G401.6 (cell line): ENCODE measurements at regions not wholly inside any gene's neighbourhood (a gene's known extent, or its start where the extent isn't known, plus 50 kb on each side); places are given as distances from the start of the nearest gene placed in this dataset.

Experiments used
- FAIRE-seq: peaks from 2 replicates; lab custom pipeline; 2012; peaks lifted over from hg19 to GRCh38; lab: Jason Lieb, UNC

DNA sequence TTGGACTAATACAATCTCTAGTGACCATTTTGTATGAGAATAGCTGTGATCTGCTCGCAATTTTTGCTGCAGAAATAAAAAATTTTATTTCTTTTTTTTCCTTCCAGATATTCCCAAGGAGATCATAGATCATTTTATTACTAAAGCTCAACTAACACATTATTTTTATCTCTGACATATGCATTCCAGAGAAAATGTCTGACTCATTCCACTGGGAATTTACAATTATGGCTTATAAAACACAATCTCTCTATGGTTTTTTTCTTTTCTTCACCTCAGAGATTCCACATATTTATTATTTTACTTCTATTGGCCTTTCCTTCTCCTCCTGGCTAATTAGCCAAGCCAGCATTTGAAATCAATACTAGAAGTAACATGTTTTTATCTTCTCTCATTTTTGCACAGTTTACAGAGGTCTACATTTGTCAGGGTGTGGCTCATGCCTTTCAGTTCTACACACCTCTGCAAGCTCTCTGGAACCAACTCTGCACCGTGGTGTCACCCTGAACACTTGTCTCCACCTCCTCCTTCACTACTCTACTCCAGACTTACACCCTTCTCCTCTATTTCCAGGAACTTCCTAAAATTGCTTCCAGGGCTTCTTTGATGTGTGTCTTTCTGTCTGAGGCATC lies 59.8 kb upstream of the GPM6A start:
- FAIRE-seq = no peak

- FAIRE-seq = no peak
These were observed 61.6 kb upstream of the GPM6A start for GRCh38 chr4:175873707-175874106.

GRCh38 chr4:175874306-175874705 lies 62.2 kb upstream of the GPM6A start:
- no peak for FAIRE-seq

- FAIRE-seq = no peak
These were observed 64.1 kb upstream of the GPM6A start for GRCh38 chr4:175875993-175876771.

- FAIRE-seq = no peak
These were observed 70.8 kb upstream of the GPM6A start for GRCh38 chr4:175882891-175883290.

GRCh38 chr4:175884048-175884447 lies 72.0 kb upstream of the GPM6A start:
- FAIRE-seq = no peak

GRCh38 chr4:175891231-175891630 lies 79.2 kb upstream of the GPM6A start:
- FAIRE-seq = no peak

GRCh38 chr4:175891851-175892250 lies 79.8 kb upstream of the GPM6A start:
- FAIRE-seq = peak; percentile 52

GRCh38 chr4:175905925-175906324 lies 93.9 kb upstream of the GPM6A start:
- FAIRE-seq = no peak

DNA sequence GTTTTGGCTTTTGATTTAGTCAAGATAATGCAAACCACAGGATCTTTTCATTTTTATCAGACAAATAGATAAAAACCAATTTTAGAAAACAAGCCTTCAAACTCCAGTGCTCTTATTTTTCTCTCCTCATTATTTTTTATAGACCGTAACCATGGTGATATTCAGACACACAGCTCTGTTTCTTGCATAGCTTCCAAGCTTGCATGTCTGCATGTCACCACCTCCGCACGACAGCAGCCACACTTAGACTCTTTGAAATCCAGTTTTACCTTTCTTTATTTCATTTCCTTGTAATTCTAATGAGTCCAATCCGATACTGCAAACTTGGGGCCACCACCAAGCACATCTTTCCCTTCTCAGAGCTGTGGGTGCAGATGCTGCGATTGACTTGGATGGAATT lies 94.3 kb upstream of the GPM6A start:
- FAIRE-seq = no peak

DNA sequence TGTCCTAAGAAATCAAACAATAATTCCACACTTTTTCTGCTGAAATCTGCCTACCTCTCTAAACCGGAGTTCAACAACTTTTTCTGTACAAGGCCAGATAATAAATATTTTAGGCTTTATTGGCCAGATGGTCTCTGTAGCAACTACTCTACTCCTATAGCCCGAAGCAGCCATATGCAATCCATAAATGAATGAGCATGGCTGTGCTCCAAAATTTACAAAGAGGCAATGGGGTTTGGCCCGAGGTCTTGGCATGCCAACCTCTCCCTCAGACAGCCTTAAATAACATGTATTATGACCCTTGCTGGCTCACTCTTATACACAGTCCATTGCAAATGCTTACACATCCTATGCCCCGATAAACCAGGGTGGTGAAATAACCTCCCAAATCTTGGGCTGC lies 98.6 kb upstream of the GPM6A start:
- no peak for FAIRE-seq

DNA sequence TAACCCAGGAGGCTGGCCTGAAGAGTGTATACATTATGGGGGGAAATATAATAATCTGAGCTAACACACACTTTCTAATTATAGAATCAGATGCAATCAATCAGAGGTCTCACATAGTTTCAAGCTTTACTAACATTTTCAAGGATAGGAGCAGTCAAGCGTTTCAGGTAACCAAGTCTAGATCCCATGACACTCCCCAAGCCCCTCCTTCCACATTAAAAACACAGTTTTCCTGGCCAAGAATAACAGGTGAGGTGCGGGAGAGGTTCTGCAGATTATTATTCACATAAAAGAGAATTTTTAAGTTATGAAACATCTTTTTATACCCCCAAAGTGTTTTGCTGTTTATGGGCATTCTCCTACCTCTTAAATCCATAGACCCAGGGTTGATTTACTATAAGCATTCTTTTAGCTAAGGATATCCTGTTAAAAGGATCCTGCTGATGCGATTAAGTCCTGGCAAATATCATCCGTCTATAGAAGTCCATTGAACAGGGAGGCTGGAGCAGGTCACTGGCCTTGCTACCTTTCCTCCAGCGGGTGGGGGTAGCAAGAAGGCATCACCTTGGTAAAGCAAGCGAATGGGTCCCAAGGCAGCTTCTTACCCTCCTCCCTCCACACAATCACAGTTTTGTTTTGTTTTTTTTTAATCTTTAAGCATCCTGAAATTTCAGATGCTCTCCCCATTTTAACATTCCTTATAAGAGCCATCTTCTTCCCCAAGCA lies 104.7 kb upstream of the GPM6A start:
- FAIRE-seq = no peak

DNA sequence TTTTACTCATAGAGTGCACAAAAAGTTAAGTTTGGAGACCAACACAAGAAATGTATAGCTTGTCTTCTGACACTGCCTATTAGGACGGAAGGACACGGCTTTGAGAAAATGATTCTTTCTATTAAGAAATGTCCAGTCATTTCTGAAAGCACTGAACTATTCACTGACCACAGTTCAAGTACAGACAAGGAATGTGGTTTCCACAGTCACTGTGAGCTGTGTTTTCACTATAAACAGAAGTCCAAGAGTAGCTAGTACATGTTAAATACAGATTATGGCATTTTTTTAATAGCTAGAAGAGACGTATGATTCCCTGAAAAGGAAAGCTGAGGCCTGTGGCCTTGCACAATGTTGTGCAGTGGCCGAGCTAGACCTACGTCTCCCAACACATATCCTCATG lies 115.1 kb upstream of the GPM6A start:
- FAIRE-seq = no peak

GRCh38 chr4:175929441-175929840 lies 117.4 kb upstream of the GPM6A start:
- no peak for FAIRE-seq

DNA sequence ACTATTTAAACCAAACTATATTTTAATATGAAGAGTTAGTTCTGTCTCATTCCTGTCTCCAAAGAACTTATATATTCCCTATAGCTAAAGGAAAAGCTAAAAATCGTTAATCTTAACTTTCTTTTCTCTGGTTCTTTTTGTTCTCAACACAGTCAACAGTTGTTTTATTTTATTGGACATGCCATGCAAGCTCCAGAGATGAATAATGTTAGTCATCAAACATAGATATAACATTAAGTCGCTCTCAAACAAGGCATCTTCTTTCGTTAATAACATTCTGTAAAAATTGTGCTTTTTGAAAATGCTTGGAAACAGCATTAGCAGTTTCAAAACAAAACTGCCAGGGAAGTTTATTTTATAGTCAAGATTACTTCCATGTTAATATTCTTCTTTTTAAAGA lies 117.9 kb upstream of the GPM6A start:
- FAIRE-seq = no peak

DNA sequence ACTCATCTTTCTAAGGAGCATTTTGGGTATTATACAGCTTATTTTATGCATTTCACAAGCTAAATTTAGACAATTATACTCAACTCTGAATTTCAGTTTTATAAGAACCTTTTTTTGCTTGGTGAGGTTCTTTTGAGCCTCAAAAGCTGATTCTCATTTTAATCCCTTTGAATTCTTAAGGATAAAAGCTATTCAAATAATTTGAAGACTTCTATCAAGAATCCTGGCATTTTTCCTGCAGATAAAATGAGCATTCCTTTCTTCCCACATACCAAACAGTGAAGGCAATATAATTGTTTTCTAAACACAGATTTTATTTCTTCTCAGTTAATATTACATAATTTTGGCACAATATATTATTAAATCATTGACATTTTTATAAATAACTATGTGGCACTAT lies 118.4 kb upstream of the GPM6A start:
- no peak for FAIRE-seq

- FAIRE-seq = no peak
These were observed 120.1 kb upstream of the GPM6A start for GRCh38 chr4:175932116-175932515.

DNA sequence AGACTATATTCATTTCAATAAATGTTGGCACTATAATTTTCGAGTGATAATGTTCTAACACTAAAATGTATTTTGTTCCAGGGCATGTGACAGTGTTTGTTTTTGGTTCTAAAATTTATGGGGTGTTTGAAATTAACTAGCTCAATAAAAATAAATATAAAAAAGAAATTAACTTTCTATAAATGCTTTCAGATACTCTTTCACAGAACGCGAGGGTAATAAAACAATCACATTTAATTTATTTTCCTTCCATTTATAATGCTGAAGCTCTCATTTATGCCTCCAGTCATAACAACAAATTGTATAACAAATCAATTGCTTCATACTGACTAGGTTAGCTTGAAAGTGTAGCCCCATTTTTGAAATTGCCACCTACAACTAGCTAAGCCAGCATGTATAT lies 122.4 kb upstream of the GPM6A start:
- FAIRE-seq = no peak

DNA sequence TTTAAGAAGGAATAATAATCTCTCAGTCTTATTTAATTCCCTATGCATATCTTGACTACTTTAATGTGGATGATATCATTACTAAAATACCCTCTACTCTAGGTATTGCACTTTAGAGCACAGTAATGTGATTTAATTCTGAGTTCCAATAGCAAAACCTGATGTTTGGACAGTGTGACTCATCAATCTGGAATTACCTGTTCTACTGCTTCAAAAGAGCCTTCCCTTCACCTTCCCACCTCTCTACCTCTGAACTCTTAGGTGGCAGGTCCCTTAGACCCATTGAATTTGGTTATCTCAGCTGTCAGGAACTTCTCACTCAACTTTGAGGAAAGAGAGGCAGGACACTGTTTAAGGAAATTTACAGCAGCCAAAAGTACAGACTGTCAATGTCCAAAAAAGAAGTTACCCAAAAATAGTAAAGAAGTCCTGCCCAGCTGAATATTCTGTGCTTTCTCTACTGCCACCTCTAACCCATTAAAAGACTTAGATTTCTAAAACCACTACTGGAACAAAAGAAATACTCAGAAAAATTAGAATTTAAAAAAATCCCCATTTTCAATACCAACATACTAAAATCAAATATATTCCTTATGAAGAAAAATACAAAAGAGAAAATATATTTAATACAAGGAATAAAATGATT lies 123.1 kb upstream of the GPM6A start:
- FAIRE-seq = no peak

DNA sequence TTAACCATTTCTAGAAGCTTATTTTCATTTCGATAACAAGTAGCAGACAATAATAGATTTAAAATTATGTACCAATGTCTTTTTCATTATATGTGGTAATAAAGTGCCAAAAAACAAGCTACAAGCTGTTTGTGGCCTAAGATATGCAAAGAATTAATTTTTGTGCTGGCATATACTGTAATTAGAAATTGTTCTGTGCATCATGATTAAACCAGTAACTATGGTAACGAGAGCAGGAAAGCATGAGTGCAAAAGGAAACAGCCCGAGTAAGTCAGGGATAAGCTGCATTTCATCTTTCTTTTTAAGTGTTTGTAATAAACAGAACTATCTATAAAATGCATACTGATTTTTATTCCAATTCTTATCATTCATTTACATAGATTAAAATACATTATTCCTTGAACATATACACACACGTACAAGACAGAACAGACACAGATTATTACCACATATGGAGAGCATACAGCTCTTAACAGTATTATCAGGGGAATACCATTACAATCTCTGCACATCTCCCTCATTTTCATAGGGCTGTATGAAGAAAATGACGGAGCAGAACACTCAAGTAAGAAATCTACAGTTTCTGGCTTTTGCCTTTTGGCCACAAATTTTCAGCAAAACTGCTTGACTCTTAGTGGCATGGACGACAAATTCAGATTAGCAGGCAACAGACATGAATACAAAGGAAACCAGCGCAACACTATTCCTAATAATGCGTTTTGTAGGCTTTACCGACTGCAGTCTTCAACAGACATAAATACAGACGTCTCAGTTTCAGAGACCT lies 121.3 kb upstream of the WDR17 start:
- no peak for FAIRE-seq

DNA sequence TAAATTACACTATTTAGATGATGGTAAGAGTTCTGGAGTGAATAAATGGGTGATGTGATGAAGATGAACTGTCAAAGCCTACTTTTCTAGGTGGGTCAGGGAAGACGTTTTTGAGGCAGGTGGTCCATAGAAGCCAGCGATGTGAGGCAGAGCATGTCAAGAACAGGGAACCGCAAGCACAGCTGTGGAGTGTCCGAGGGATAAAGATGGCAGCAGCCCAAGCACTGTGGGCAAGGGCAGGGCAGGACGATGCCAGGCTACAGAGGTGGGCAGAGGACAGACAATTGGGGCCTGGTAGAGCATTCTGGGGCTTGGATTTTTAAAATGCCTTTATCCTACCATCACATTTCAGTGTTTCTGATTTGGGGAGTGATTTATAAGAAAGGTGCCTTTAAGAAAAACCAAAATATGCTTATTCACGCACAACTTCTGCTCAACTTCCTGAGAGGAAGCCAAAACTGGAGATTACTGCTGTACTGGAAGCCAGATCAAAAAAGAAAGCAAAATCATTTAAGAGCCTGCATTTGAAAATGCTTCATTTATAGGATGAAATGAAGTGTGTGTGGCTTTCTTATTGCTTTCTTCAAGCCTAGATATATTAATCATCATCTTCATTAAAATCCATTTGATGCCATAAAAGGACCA lies 119.0 kb upstream of the WDR17 start:
- no peak for FAIRE-seq
